HEK293T (cell line): ENCODE measurements at regions not wholly inside any gene's neighbourhood (a gene's known extent, or its start where the extent isn't known, plus 50 kb on each side); places are given as distances from the start of the nearest gene placed in this dataset.

ENCODE experiments used
- ARNT ChIP-seq: fragments of 450-650 bp; IDR thresholded peaks from 2 replicates; pipeline ENCODE4 v1.6.1; 2017; ENCODE audit warnings: mild to moderate bottlenecking
- BHLHE40 ChIP-seq: fragments of 450-650 bp; IDR thresholded peaks from 2 replicates; pipeline ENCODE4 v1.6.1; 2016; ENCODE audit warnings: mild to moderate bottlenecking, moderate library complexity, borderline replicate concordance
- FOXA1 ChIP-seq: fragments of 450-650 bp; IDR thresholded peaks from 2 replicates; pipeline ENCODE4 v1.6.1; 2016; ENCODE audit warnings: mild to moderate bottlenecking
- FOXK2 ChIP-seq: fragments of 450-650 bp; IDR thresholded peaks from 2 replicates; pipeline ENCODE4 v1.6.1; 2016; ENCODE audit warnings: mild to moderate bottlenecking
- LEF1 ChIP-seq: fragments of 450-650 bp; IDR thresholded peaks from 2 replicates; pipeline ENCODE4 v1.6.1; 2017; ENCODE audit warnings: mild to moderate bottlenecking, borderline replicate concordance
- NFRKB ChIP-seq: fragments of 450-650 bp; IDR thresholded peaks from 2 replicates; pipeline ENCODE4 v1.6.1; 2016; ENCODE audit warnings: mild to moderate bottlenecking, moderate library complexity
- PKNOX1 ChIP-seq: fragments of 450-650 bp; IDR thresholded peaks from 2 replicates; pipeline ENCODE4 v1.6.1; 2016
- SP1 ChIP-seq: fragments of 450-650 bp; IDR thresholded peaks from 2 replicates; pipeline ENCODE4 v1.6.1; 2017

GRCh38 chr6:121688974-121689373 is 253.5 kb downstream of the GJA1 start:
- TF ChIP-seq BHLHE40 (no peak), NFRKB (no peak), FOXA1 (no peak), SP1 (no peak), FOXK2 (no peak), LEF1 (no peak), PKNOX1 (no peak), ARNT (no peak)
